ENCODE measurements at regions not wholly inside any gene's neighbourhood (a gene's known extent, or its start where the extent isn't known, plus 50 kb on each side); places are given as distances from the start of the nearest gene placed in this dataset.
A peak's percentile ranks its signal among the peaks of the same experiment; 100 is the strongest.

DNA sequence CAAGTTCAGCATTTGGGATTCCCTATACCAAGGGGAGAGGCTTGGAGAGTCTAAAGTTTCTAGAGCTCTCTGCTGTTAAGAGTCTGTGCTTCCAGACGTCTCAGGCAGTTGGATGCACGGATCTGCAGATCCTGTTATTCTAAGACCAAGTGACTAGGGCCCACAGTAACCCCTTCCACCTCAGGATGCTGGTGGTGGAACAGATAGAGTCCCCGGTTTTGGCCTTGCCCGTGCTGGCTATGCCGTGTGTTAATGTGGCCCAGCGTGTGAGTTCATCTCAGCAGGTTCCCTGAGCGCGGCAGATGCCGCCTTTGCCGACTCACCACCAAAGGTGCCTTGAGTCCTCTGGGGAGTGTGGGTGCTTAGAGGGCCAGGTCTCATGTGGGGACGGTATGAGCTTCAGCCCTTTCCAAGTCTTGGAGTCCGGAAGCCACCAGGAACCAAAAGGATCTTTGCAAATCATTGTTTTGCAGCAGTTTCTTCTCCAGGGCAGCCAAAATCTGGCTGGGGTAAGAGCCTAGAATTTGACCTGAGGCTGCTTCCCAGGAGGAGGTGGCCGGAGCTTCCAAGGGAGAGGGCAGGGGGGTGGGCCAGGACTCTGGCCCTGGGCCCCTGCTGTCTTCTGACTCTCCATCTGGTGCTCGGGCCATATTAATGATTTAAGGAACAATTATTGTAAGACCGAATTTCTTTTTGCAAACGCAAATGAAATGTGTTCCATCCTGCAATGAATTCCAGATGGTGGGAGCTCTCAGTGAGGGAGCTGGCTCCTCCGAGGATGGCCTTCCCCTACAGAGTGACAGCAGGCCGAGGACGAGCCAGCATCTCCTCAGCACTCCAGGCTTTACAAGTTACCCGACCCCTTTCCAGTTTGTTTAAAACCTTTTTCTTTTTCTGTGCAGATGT lies 205.7 kb downstream of the FOXD2 start:
- TF ChIP-seq, protein P1, sequence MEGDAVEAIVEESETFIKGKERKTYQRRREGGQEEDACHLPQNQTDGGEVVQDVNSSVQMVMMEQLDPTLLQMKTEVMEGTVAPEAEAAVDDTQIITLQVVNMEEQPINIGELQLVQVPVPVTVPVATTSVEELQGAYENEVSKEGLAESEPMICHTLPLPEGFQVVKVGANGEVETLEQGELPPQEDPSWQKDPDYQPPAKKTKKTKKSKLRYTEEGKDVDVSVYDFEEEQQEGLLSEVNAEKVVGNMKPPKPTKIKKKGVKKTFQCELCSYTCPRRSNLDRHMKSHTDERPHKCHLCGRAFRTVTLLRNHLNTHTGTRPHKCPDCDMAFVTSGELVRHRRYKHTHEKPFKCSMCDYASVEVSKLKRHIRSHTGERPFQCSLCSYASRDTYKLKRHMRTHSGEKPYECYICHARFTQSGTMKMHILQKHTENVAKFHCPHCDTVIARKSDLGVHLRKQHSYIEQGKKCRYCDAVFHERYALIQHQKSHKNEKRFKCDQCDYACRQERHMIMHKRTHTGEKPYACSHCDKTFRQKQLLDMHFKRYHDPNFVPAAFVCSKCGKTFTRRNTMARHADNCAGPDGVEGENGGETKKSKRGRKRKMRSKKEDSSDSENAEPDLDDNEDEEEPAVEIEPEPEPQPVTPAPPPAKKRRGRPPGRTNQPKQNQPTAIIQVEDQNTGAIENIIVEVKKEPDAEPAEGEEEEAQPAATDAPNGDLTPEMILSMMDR (IDR thresholded peaks at IDR 0.05) = no peak
- Histone ChIP-seq H3K4me3 (no peak overlapping the region), H3K27ac (peak overlapping the region; percentile 17 to 69)
- DNase-seq (ENCODE audit: low spot score) = no peak

DNA sequence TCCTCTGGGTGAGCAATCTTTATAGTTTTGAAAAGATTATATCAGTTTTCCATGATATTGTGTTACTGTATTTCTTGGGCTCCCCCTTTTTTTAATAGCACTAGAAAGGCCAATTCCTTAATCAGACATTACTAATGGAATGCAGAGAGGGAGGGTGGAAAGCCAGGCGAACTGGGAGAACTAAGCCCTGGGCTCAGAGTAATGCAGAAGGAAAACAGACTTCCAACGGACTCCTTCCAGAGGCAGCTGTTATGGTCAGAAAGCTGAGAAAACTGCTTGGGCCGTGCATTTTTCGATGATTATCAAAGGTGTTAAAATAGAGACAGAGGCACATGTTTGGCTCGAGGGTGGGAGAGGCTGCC lies 206.3 kb downstream of the FOXD2 start:
- TF ChIP-seq, protein P1 (IDR thresholded peaks at IDR 0.05) = no peak
- no peak overlapping the region for H3K4me3 ChIP-seq
- H3K27ac ChIP-seq = peak overlapping the region; percentile 50 to 69
- DNase-seq (ENCODE audit: low spot score) = no peak

DNA sequence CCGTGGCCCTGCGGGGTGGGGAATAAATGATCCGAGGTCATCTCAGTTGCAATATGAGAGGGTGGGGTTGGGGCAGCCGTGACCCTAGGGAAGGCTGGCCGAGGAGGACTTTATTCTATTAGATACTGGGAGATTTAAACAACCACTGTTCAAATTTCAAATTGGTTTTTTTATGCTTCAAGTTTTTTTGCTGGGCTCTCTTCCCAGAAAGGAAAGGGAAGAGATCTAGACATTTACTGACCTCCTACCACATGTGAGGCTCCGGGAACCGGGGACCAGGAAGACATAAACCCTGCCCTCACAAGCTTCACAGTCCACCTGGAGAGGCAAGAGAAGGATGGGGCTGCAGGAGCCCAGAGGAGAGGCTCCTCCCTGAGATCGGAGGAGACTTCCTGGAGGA lies 207.3 kb downstream of the FOXD2 start:
- TF ChIP-seq, protein P1 (IDR thresholded peaks at IDR 0.05) = no peak
- no peak overlapping the region for H3K4me3 ChIP-seq
- DNase-seq (ENCODE audit: low spot score) = no peak
- H3K27ac ChIP-seq = peak overlapping the region; percentile 50 to 69

DNA sequence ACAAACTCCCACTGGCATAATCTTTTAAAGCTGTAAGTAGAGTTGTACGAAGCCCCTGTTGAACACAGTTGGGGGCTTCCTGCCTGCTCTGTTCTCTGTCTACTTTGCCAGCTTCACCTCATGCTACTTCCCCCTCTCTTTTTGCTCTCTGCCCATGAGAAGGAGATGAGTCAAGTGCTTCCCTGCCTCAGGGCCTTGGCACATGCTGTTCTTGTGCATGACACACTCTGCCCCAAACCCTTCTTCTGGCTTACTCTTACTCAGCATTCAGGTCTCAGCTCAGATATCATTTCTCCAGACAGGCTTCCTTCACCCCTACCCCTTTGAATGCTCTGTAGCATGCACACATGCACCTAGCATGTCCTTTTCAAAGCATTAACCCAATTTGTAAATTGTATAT lies 208.8 kb downstream of the FOXD2 start:
- TF ChIP-seq, protein P1 (IDR thresholded peaks at IDR 0.05) = no peak
- no peak for DNase-seq (ENCODE audit: low spot score)
- Histone ChIP-seq H3K4me3 (no peak overlapping the region), H3K27ac (no peak overlapping the region)

DNA sequence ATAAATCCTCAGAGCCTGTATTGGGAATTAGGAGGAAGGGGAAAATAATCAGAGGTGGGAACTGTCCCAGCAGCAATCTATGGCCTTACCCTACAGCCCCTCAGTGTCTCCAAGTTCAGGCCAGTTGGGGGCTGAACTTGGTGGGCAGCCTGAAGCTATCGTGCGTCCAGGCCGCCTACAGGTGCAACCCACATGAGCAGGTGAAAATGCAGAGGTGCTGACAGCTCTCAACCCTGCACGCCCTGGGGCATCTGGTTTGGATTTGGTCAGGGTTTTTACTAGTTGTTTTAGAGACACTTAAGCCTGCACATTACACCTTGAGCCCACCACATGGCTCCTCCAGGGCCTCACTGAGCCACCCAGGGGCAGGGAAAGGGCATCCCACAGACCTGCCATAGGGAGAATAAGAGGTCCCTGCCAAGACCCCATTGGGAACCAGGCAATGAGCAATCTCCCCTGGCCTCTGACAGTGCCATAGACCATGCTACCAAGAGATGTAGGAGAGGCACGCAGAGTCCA lies 209.5 kb downstream of the FOXD2 start:
- Histone ChIP-seq H3K27ac (no peak overlapping the region), H3K4me3 (no peak overlapping the region)
- DNase-seq (ENCODE audit: low spot score) = no peak
- TF ChIP-seq, protein P1 (IDR thresholded peaks at IDR 0.05) = no peak

DNA sequence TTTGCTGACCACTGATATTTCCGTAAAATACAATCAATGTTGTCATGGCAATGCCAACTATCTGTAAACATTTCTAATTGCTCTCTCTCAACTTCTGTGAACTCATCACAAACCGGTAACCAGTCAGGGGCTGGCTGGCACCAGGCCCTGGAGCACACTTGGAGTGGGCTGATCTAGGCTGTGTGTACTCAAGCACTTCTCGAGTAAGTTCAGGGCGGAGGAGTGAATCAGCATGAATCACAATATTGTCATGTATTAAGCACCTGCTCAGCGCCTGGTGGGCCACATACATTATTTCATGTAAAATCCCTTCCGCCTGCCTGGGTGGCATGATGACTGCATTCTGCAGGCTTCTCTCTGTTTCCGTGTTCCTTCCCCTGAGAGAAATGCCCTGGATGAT lies 212.4 kb downstream of the FOXD2 start:
- Histone ChIP-seq H3K27ac (no peak overlapping the region), H3K4me3 (no peak overlapping the region)
- TF ChIP-seq, protein P1 (IDR thresholded peaks at IDR 0.05) = no peak
- peak; percentile 59 for DNase-seq (ENCODE audit: low spot score)

DNA sequence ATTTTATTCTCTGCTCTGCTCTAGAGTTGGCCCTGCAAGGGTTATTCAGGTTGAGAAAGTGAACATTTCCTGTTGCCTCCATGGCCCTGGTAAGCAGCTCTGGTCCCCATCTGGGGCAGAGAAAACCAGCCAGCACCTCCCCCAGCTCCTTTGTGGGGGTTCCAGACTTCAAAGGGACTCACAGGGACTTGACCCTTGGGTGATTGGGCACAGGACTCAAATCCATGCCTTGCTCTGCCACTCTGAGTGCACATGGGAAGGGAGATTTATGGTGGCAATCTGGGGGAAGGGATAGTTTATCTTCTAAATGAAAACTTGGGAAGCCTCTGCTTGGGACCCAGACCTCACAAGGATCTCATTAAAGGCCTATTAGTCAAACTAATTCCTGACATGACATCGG lies 212.8 kb downstream of the FOXD2 start:
- TF ChIP-seq, protein P1 (IDR thresholded peaks at IDR 0.05) = no peak
- DNase-seq (ENCODE audit: low spot score) = peak; percentile 62
- Histone ChIP-seq H3K27ac (no peak overlapping the region), H3K4me3 (no peak overlapping the region)

Measured in coronary artery (tissue), 2 donors.